Lower lobe of right lung (tissue), 2 donors: ENCODE measurements at regions not wholly inside any gene's neighbourhood (a gene's known extent, or its start where the extent isn't known, plus 50 kb on each side); places are given as distances from the start of the nearest gene placed in this dataset.
A peak's percentile ranks its signal among the peaks of the same experiment; 100 is the strongest.

ENCODE experiments used
- ATAC-seq, 2 donors: fragments of 200-7000 bp; cut with Tn5 transposase; one replicate each; pipeline ENCODE4 v1.9.1; 2020 to 2022; ENCODE audit warnings: mild to moderate bottlenecking in 2 of 2, moderate library complexity in 2 of 2
- DNase-seq: peaks from one replicate; pipeline ENCODE4 v3.0.0-alpha.2; 2020
- H3K27ac ChIP-seq: fragments of 200-600 bp; one replicate; pipeline ENCODE4 v1.8.0; 2022
- H3K27me3 ChIP-seq: fragments of 200-600 bp; one replicate; pipeline ENCODE4 v1.8.0; 2022; ENCODE audit warnings: low read depth
- H3K36me3 ChIP-seq: fragments of 200-600 bp; one replicate; pipeline ENCODE4 v1.8.0; 2022; ENCODE audit warnings: mild to moderate bottlenecking
- H3K4me1 ChIP-seq: fragments of 200-600 bp; one replicate; pipeline ENCODE4 v1.8.0; 2022
- H3K4me3 ChIP-seq: fragments of 200-600 bp; one replicate; pipeline ENCODE4 v1.8.0; 2022; ENCODE audit warnings: mild to moderate bottlenecking
- H3K9me3 ChIP-seq: fragments of 200-600 bp; one replicate; pipeline ENCODE4 v1.8.0; 2022
- intact Hi-C: fragments of 100-400 bp; cut with DNase I; formaldehyde crosslinking; loops from one replicate; pipeline ENCODE4 v1.11.0; 2022
- TF ChIP-seq, protein P1 (sequence below): fragments of 200-600 bp; IDR thresholded peaks from one replicate; pipeline ENCODE4 v1.8.0; 2022; ENCODE audit warnings: antibody characterized with exemption, mild to moderate bottlenecking
- donor health status: DM: no; HTN: yes; CAD: no; lungs with severe emphysema.

DNA sequence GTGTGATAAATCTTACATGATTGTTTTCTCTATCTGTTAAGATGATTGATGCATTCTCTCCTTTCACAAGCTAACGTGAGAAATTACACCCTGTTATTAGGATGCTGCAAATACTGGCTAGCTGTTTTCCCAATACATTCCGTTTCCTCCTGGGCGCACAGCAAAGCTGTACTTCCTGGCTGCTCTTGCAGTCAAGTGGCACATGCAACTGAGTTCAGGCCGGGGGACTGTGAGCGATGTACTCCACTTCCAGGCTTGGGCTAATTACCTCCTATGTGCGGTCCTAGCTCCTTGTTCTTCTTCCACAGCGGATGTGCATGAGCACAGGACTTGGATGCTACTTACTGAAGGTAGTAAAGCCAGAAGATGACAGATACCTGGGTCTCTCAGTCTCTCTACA is 234.9 kb upstream of the SESN3 start:
- Histone ChIP-seq H3K4me1 (no peaks in the 10 kb centered on the region), H3K4me3 (no peak overlapping the region), H3K27ac (no peak overlapping the region), H3K36me3 (no peaks in the 10 kb centered on the region), H3K9me3 (no peaks in the 10 kb centered on the region), H3K27me3 (no peaks in the 10 kb centered on the region)
- DNase-seq (no peak), ATAC-seq (no peak)
- TF ChIP-seq, protein P1, sequence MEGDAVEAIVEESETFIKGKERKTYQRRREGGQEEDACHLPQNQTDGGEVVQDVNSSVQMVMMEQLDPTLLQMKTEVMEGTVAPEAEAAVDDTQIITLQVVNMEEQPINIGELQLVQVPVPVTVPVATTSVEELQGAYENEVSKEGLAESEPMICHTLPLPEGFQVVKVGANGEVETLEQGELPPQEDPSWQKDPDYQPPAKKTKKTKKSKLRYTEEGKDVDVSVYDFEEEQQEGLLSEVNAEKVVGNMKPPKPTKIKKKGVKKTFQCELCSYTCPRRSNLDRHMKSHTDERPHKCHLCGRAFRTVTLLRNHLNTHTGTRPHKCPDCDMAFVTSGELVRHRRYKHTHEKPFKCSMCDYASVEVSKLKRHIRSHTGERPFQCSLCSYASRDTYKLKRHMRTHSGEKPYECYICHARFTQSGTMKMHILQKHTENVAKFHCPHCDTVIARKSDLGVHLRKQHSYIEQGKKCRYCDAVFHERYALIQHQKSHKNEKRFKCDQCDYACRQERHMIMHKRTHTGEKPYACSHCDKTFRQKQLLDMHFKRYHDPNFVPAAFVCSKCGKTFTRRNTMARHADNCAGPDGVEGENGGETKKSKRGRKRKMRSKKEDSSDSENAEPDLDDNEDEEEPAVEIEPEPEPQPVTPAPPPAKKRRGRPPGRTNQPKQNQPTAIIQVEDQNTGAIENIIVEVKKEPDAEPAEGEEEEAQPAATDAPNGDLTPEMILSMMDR = no peak
- intact Hi-C loops = no loop called here

DNA sequence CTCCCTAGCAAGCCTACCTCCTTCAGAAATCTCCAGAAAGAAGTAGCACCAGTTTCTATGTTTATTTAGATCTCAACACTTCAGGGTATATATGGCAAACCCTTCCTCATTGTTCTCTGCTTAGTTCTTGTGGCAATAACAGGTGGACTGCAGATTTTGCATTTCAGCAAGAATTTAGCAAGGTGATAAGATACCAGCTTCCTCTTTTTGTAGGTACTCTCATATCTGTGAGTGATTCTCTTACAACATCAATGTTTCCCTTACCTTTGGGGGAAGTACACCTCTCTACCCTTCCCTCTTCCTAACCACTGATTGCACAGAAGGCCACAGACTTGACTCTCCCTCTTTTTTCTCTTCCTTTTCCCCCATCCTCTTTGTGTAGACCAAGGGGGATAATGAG is 230.9 kb upstream of the SESN3 start:
- Histone ChIP-seq H3K4me3 (no peak overlapping the region), H3K27me3 (no peaks in the 10 kb centered on the region), H3K4me1 (peaks cover 15% of the 10 kb centered on the region), H3K9me3 (no peaks in the 10 kb centered on the region), H3K27ac (no peak overlapping the region), H3K36me3 (no peaks in the 10 kb centered on the region)
- DNase-seq (no peak), ATAC-seq (no peak)
- TF ChIP-seq, protein P1 = no peak
- intact Hi-C loops = no loop called here

DNA sequence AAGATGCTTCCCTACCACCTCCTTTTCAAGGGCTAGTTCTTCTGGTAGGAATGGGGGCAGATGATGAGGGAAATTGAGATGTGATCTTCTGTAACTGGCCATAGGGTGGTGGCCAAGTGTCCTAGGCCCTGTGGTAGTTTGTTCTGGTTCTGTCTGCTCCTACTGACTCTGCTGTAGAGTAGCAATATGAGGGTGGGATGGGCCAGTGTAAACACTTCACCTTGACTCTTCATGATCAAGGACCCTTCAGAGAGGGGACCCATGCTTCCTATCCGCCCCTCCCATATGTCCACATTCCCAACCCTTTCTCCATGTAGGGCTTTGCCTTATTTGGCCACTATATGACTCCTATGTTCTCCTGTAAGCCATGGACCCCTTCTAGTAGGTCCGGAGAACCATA is 230.3 kb upstream of the SESN3 start:
- ATAC-seq = peak; percentile 41 to 57
- TF ChIP-seq, protein P1 = no peak
- Histone ChIP-seq H3K27ac (no peak overlapping the region), H3K9me3 (no peaks in the 10 kb centered on the region), H3K4me3 (no peak overlapping the region), H3K27me3 (no peaks in the 10 kb centered on the region), H3K36me3 (no peaks in the 10 kb centered on the region), H3K4me1 (peaks cover 15% of the 10 kb centered on the region)
- intact Hi-C loops = no loop called here
- DNase-seq = no peak

DNA sequence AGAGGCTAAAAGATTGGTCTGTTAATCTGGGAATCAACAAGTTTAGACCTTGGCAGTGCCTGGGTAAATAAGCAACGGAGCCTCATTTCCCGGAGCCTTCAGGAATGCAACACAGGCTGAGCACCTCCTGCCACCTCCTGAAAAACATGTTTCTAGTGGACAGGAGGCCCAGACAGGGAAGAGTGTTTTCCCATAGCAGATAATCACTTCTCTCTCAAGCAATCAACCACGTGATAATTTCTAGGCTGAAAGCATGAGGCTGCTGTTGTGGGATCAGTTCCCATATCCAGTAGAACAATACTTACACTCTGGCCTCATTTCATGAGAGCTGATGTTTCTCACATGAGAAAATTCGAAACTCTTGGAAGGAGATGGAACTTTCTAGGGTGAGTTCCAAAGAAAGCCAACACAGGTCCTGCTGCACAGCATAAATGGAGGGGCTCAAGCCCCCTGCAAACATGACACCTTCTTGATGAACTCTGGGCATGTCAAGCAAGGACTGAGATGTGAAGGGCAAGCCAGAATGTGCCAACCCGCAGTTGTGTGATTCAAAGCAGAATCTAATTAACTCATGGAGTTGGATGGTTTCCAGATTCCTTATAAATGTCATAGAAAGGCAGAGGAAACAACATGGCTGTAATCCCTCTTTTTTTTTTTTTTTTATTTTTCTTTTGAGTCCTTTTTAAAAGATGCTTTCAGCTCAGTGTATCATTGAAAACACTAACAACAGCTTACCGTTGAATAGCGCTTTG is 228.5 kb upstream of the SESN3 start:
- Histone ChIP-seq H3K4me3 (no peak overlapping the region), H3K4me1 (peaks cover 15% of the 10 kb centered on the region), H3K27ac (no peak overlapping the region), H3K36me3 (no peaks in the 10 kb centered on the region), H3K9me3 (no peaks in the 10 kb centered on the region), H3K27me3 (no peaks in the 10 kb centered on the region)
- ATAC-seq (peak; percentile 40 to 69), DNase-seq (no peak)
- TF ChIP-seq, protein P1 = no peak
- intact Hi-C loops = no loop called here

DNA sequence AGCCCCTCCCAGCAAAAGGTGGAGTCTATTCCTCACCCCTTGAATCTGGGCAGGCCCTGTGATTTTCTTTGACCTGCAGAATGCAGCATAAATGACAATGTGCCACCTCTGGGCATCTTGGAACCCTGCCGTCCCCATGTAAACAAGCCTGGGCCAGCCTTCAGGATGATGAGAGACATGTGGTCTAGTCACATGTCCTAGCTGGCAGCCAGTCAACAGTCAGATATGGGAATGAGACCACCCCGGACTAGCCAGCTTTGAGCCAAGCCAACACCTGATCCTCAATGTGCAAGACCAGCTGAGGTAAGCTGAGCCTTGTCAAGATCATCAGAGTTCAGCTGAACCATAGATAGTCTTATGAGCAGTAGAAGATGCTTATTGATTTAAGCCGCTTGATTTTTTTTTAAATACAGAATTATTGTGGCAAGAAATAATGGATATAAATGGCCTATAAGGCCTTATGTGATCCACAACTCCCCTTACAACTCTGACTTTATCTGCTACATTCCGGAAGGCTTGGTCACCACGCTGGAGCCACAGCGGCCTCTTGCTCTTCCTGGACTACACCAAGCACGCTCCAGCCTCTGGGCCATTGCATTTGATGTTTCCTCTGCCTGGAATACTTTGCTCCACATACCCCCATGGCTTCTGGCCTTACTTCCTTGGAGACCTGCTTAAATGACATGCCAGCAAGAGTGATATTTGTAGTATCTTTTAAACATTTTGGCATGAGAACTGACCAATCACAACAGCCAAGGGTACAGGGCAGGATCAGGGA is 225.9 kb upstream of the SESN3 start:
- ATAC-seq = no peak
- H3K36me3 ChIP-seq = no peaks in the 10 kb centered on the region
- no peaks in the 10 kb centered on the region for H3K9me3 ChIP-seq
- TF ChIP-seq, protein P1 = no peak
- no peak overlapping the region for H3K4me3 ChIP-seq
- H3K4me1 ChIP-seq = peaks cover 21% of the 10 kb centered on the region
- H3K27me3 ChIP-seq = no peaks in the 10 kb centered on the region
- H3K27ac ChIP-seq = no peak overlapping the region
- DNase-seq = no peak
- intact Hi-C loops = no loop called here
